Pons (tissue), 1 donor: ENCODE measurements at regions not wholly inside any gene's neighbourhood (a gene's known extent, or its start where the extent isn't known, plus 50 kb on each side); places are given as distances from the start of the nearest gene placed in this dataset.
A peak's percentile ranks its signal among the peaks of the same experiment; 100 is the strongest.
"Not testable (repeated sequence)": the region's sequence is repeated elsewhere in the genome, so short reads cannot be mapped to it uniquely, and the experiment has no call there.

ENCODE experiments used
- DNase-seq: peaks from one replicate; pipeline ENCODE4 v3.0.0-alpha.2; 2016; ENCODE audit warnings: low spot score

DNA sequence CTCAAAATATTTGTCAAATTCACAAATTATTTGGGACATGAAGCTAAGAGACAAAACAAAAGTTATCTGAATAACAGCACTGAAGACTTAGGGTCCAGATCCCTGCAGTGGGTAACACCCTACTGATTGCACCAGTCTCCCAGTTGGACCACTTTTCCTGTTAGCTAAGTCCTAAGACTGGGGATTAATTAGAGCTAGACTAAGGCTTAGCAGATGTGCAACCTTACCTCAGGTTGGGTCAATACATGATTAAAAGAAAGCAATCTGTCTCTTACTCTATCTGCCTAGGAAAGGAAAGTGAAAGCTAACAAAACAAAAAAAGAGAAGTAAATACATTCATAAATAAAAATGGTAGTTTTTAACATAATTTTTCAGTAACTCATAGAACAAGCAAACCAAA, 737.2 kb upstream of the CHRM3 start:
- no peak for DNase-seq

DNA sequence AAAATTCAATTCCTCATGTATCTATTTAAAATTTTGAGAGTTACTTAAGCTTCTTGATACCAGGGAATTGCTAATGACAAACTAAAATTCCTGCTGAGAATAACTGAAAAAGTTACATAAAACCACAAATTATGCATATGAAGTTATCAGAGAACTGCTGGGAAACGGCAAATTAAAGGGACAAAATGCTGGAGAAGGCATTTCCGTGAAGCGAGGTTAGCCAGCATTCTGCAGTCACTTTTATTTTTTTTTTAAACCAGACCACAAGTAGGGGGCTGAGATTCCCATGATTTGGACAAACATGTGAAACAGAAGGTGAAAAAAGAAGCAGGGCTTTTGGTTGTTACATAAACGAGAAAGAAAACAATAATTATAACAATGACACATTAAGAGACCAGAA, 737.6 kb upstream of the CHRM3 start:
- no peak for DNase-seq

- DNase-seq, result no peak
These were observed 738.1 kb upstream of the CHRM3 start for GRCh38 chr1:238648296-238648695.

DNA sequence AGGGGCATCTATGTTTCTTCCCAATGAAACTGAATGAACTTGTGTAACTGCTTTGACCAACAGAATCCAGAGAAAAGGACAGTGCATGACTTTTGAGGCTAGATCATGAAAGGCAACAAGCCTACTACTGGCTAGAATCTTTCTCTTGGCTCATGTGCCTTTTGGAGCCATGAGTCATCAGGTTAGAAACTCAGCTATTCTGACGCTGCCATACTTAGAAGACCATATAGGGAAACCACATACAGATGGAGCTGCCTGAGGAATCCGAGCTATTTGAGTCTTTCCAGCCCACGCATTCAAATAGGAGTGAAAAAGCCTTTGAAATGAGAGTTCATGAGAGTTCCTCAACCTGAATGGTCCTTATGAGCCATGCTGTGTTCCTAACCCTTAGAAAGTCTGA, 738.5 kb upstream of the CHRM3 start:
- no peak for DNase-seq

DNA sequence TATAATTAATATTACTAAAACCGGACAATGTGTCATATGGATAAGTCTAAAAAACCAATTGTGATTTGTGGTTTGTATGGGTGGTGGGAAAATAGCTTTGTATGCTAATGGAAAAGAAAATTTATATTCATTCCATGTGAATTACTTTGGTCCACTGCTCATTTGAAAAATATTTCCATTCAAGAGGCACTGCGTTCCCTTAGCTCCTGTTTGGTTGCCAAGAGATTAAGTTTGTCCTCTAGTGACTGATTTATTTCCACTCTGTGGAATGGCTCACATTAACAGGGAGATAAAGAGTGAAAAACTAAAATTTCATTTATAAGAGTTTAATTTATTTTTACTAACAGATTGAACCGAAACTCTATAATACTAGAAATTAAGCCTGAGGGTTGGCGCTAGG, 744.1 kb upstream of the CHRM3 start:
- DNase-seq, result no peak

DNA sequence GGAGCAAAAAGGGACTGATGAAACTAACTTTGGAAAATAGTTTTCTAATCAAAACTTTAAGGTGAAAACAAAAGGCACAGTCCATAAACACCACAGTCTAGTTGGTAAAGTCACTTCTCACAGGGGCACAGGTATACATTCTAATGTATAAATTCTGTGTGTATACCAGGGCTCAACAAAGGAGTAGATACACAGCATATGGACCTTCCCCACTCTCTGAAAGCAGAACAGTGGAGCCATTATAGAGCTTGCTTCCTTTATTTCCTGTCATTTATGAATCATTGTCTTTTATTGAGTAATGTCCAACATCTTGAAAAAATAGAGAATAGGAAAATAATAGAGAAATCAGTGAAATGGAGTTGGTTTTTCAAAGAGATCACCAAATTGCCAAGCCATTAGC, 746.5 kb upstream of the CHRM3 start:
- no peak for DNase-seq

- no peak for DNase-seq
These were observed 737.4 kb upstream of the ZP4 start for GRCh38 chr1:238628110-238628509.

DNA sequence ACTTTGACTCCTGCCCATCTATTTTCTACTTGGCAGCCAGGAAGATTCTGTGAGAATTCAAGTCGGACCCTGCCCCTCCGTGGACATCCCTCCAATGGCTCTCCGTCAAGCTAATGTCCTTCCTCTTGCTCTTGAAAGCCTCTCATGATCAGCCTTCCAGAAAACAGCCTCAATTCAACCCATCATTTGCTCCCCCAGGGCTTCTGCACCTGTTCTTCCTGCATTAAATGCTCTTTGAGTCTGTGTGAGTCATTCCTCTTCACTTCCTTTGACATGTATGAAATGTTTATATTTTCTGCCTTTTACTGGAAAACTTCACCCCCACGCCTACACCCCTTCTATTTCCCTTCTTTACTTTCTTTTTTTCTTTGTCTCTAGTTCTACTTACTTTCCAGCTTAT, 734.1 kb upstream of the ZP4 start:
- DNase-seq, result peak; percentile 22

- DNase-seq, result no peak
These were observed 730.7 kb upstream of the ZP4 start for GRCh38 chr1:238621405-238621804.

DNA sequence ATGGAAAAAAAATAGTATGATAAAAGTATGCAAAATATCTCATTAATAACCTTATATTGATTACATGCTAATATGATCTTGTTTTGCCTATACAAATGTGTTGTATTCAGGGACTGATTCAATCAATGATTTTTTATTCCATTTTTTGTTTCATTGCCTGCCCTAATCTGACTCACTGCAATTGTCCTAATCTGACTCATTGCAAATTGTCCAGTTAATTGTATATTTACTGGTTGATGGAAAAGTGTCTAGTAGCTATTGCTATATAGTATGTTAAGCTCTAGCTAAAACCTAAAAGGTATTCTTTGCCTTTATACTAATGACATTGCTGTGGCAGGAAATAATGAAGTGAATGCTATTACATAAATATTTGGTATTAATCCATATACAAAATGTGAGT, 728.9 kb upstream of the ZP4 start:
- DNase-seq, result no peak

GRCh38 chr1:238611406-238611805, 720.7 kb upstream of the ZP4 start:
- DNase-seq, result no peak

DNA sequence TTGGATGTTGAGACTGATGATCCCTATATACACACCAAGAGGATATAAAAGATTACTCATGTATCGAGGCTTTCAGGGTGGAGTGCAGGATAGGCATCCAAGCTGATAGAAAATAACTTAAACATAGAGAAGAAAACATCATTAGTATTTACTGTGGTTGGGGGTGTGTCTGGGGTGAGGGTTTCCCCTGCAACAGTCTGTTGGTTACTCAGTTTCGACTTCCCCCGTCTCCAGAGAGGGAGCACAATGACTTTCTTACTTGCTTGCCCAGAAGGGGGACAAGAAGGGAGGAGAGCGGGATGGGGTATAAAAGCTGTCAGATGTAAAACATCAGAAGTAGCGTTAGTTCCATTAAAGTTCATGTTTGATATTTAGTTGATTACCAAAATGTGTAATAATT, 717.4 kb upstream of the ZP4 start:
- DNase-seq, result no peak

DNA sequence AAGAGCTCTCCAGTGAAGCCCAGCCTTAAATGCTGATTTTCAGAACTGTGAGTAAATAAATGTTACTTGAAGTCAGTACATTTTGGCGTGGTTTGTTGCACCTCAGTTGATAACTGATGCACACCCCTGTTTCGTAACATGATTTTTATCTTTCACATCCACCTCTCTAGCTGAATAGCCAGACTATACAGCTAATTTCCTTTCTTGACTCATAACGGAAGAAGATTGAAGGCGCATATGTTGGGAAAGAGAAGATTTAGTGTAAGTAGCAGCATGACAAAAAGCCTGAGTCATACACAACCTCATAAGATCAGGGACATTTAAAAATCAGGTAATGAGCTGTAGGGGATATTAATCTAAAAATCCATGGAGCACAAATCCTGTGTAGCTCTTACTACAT, 716.2 kb upstream of the ZP4 start:
- DNase-seq, result no peak

GRCh38 chr1:238606457-238606856, 715.7 kb upstream of the ZP4 start:
- no peak for DNase-seq

DNA sequence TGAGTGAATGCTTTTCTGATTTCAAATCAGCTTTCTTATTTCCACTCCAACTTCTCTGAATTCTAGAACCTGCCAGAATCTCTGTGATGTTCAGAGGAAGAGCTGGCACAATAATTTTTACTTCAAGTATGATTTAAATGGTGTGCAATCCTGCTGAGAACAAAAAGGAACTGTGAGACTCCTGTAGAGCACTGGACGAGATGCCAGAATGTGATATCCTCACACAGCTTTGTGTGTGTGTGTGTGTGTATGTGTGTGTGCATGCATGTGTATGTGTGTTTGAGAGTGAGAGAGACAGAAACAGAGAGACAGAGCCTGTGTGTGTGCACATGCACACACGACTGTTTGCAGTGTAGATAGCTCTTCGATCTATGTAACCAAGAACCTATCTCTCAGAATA, 713.6 kb upstream of the ZP4 start:
- DNase-seq, result no peak

DNA sequence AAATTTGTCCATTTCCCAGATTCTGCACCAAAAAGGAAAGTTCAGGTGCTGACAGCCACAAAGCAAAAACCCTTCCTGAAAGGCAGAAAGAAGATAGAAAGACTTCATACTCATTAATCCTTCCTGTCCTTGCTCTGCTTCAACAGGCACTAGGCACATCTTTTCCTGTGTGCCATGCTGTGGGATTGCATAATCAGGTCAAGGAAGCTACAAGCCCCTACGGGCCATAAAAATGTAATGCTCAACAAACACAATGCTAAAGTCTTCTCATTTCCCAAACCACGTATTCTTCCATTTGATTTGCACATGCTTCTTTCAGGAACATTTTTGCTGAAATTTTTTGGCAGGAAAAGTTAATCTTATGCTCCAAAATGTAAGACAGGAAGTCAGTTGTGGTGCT, 710.9 kb upstream of the ZP4 start:
- DNase-seq, result not testable (repeated sequence)

DNA sequence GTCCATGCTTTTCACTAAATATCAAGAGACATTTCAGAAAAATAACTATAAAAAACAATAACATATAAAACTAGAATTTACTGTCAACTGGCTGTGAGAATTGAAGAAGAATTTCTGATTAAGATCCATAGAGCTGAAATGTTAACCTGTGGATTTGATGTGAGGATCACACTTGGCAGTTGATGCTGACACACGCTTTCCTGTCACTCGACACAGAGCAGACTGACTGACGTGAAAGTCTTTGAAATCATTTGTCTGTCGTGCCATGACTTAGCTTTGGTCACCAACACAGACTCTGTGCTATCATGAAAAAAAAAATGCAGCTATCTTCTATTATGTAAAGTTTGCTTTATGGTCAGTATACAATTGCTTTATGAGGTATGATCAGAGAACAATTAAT, 706.0 kb upstream of the ZP4 start:
- no peak for DNase-seq

GRCh38 chr1:238592621-238593020, 701.9 kb upstream of the ZP4 start:
- DNase-seq, result no peak

GRCh38 chr1:238589843-238590435, 699.2 kb upstream of the ZP4 start:
- DNase-seq, result no peak

DNA sequence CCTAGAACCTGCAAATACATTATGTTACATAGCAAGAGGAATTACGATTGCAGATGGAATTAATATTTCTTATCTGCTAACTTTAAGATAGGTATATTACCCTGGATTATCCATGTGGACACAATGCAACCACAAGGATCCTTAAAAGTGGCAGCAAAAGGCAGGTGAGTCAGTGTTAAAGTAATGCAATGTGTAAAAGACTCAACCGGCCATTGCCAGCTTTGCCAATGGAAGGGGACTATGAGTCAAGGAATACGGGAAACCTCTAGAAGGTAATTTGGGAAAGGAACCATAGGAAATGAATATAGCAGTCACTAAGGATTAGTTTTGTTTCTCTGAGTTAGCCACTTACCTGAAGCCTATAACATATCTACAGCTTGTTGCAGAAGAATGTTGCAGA, 692.1 kb upstream of the ZP4 start:
- DNase-seq, result no peak

DNA sequence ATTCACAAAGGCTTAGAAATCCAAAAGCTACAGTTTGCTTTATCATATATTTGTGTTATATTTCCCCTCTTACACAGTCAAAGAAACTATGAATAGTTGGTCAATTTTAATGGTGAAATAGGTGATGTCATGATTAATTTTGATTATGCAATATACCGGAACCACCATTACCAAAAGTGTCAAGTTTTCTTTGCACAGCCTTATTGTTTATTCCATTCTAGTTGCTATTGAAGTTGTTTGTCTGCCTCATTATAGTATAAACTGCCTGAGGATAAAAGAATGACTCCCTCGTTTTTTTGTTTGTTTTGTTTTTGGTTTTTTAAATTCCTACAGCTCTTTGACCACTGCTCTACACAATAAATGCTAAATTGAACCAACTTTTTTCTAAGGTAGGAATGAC, 690.6 kb upstream of the ZP4 start:
- DNase-seq, result no peak

DNA sequence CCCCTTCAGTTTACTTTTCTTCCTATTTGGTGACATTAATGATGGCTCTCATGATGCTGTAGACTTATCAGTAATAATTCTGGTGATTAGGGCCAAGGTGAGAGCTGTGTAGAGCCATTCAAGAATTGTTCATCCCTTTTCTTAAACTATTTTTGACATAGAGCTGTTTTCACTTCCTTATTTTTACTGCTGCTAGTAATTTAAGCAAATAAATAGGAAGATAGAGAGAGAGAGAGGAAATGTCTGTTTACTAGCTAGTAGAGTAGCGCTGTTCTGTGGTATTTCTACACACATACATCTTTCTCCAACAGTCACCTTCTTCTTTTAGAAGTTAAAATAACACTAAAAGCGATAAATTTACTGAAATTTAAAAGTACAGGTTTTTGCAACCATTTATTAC, 678.0 kb upstream of the ZP4 start:
- DNase-seq, result no peak

DNA sequence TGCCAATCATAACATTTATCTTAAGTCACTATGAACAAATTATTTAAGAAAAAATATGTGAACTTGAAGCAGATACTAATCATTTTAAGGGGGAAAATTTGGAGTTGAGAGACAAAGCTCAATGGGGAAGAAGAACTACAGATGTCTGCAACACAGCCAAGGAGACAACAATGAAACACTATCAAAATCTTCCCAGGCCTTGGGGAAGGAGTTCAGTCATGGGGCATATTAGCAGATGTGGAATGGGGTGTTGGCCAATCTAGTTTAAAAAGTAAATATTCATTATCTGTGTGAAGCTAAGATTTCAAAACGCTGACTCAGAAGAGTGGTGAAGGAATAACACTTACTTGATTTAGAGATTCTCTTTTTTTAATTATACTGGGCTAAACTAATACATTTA, 671.6 kb upstream of the ZP4 start:
- no peak for DNase-seq

- DNase-seq, result no peak
These were observed 668.0 kb upstream of the ZP4 start for GRCh38 chr1:238558746-238559145.

GRCh38 chr1:238558156-238558555, 667.4 kb upstream of the ZP4 start:
- no peak for DNase-seq
